ENCODE measurements at regions not wholly inside any gene's neighbourhood (a gene's known extent, or its start where the extent isn't known, plus 50 kb on each side); places are given as distances from the start of the nearest gene placed in this dataset.

GRCh38 chr2:103003750-103004260 lies 242.0 kb downstream of the TMEM182 start:
- no peak overlapping the region for H3K4me2 ChIP-seq (ENCODE audit: low read length)
- no peaks in the 10 kb centered on the region for H3K27me3 ChIP-seq (ENCODE audit: insufficient read depth, low read depth, low read length)
- H3F3A ChIP-seq (ENCODE audit: insufficient read depth, low read length, poor library complexity, severe bottlenecking), result no peaks in the 10 kb centered on the region
- TF ChIP-seq TAF1 (IDR thresholded peaks at IDR 0.05; ENCODE audit: low read depth), result no peak
- TF ChIP-seq EZH2 (IDR thresholded peaks at IDR 0.05; ENCODE audit: borderline replicate concordance, insufficient read depth, low read length, poor library complexity, severe bottlenecking), result no peak
- no peak for TF ChIP-seq REST (IDR thresholded peaks at IDR 0.05; ENCODE audit: borderline replicate concordance)
- TF ChIP-seq MXI1 (conservative IDR thresholded peaks at IDR 0.05; ENCODE audit: poor library complexity, severe bottlenecking), result no peak
- no peak for TF ChIP-seq RAD21 (conservative IDR thresholded peaks at IDR 0.05)
- no peak for TF ChIP-seq SMC3 (conservative IDR thresholded peaks at IDR 0.05; ENCODE audit: poor library complexity)
- TF ChIP-seq CTCF (IDR thresholded peaks at IDR 0.05; ENCODE audit: poor library complexity, severe bottlenecking), result no peak
- TF ChIP-seq POLR2AphosphoS5 (IDR thresholded peaks at IDR 0.05), result no peak
- TF ChIP-seq EP300 (conservative IDR thresholded peaks at IDR 0.05; ENCODE audit: poor library complexity, severe bottlenecking), result no peak
- H2AFZ ChIP-seq (ENCODE audit: low read depth, low read length), result no peak overlapping the region
- no peak overlapping the region for H3K4me3 ChIP-seq (ENCODE audit: low read length)
- H3K9me2 ChIP-seq (ENCODE audit: insufficient read depth, low read length), result no peaks in the 10 kb centered on the region
- H4K20me1 ChIP-seq (ENCODE audit: insufficient read depth), result no peaks in the 10 kb centered on the region
- peaks cover 6% of the 10 kb centered on the region for H3K9me3 ChIP-seq (ENCODE audit: low read length)
- no peak overlapping the region for H3K9ac ChIP-seq (ENCODE audit: low read length)
- no peaks in the 10 kb centered on the region for H3K79me2 ChIP-seq (replicated peaks; ENCODE audit: insufficient read depth, low read length)
- H3K27ac ChIP-seq (ENCODE audit: low read length), result no peak overlapping the region
- no peaks in the 10 kb centered on the region for H3K36me3 ChIP-seq (ENCODE audit: insufficient read depth, low read length)

GRCh38 chr2:103004426-103004942 lies 242.7 kb downstream of the TMEM182 start:
- H3K27ac ChIP-seq (ENCODE audit: low read length), result no peak overlapping the region
- H3K9me2 ChIP-seq (ENCODE audit: insufficient read depth, low read length), result no peaks in the 10 kb centered on the region
- H3K27me3 ChIP-seq (ENCODE audit: insufficient read depth, low read depth, low read length), result no peaks in the 10 kb centered on the region
- peaks cover 6% of the 10 kb centered on the region for H3K9me3 ChIP-seq (ENCODE audit: low read length)
- no peaks in the 10 kb centered on the region for H3K79me2 ChIP-seq (replicated peaks; ENCODE audit: insufficient read depth, low read length)
- H2AFZ ChIP-seq (ENCODE audit: low read depth, low read length), result no peak overlapping the region
- no peaks in the 10 kb centered on the region for H4K20me1 ChIP-seq (ENCODE audit: insufficient read depth)
- no peaks in the 10 kb centered on the region for H3K36me3 ChIP-seq (ENCODE audit: insufficient read depth, low read length)
- TF ChIP-seq REST (IDR thresholded peaks at IDR 0.05; ENCODE audit: borderline replicate concordance) (no peak), SMC3 (conservative IDR thresholded peaks at IDR 0.05; ENCODE audit: poor library complexity) (no peak), MXI1 (conservative IDR thresholded peaks at IDR 0.05; ENCODE audit: poor library complexity, severe bottlenecking) (no peak), EZH2 (IDR thresholded peaks at IDR 0.05; ENCODE audit: borderline replicate concordance, insufficient read depth, low read length, poor library complexity, severe bottlenecking) (no peak), EP300 (conservative IDR thresholded peaks at IDR 0.05; ENCODE audit: poor library complexity, severe bottlenecking) (no peak), CTCF (IDR thresholded peaks at IDR 0.05; ENCODE audit: poor library complexity, severe bottlenecking) (no peak), POLR2AphosphoS5 (IDR thresholded peaks at IDR 0.05) (no peak)
- no peaks in the 10 kb centered on the region for H3F3A ChIP-seq (ENCODE audit: insufficient read depth, low read length, poor library complexity, severe bottlenecking)
- no peak overlapping the region for H3K9ac ChIP-seq (ENCODE audit: low read length)
- no peak overlapping the region for H3K4me3 ChIP-seq (ENCODE audit: low read length)
- H3K4me2 ChIP-seq (ENCODE audit: low read length), result no peak overlapping the region

All from neural cell (in vitro differentiated cells).